ENCODE measurements at regions not wholly inside any gene's neighbourhood (a gene's known extent, or its start where the extent isn't known, plus 50 kb on each side); places are given as distances from the start of the nearest gene placed in this dataset.

DNA sequence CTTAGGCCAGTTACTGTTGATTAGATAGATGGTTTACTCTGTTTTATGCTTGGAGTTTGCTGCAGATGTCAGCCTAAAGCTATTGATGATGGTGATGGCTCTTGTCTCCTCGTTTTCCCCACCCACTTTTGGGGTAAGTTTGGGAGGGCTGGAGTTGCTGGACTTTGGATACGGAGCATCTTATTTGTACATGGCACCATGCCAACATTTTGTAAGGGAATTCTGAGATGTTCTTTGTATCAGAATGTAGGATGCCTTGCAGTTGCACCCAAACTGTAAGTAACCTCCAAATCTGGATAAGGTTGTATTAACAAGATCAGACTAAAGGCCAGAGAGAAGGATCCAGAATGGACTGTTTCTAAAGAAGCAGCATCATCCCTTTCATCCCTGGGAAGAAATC, 551.9 kb upstream of the ZFHX3 start:
- H3F3A ChIP-seq (replicated peaks; ENCODE audit: insufficient read depth) = no peaks in the 10 kb centered on the region
- H3K79me2 ChIP-seq (ENCODE audit: insufficient read depth) = no peaks in the 10 kb centered on the region
- no peak overlapping the region for H3K9ac ChIP-seq
- no peak overlapping the region for H2AFZ ChIP-seq (ENCODE audit: low read depth)
- no peak overlapping the region for H3K4me3 ChIP-seq (ENCODE audit: low read depth in 2 of 2, low read length in 1 of 2)
- H3K4me2 ChIP-seq = no peak overlapping the region
- H3K9me3 ChIP-seq = no peaks in the 10 kb centered on the region
- no peak for DNase-seq
- 18% methylated on average over 2 of the region's 2 CpGs for WGBS (ENCODE audit: low lambda C conversion rate)
- CTCF ChIA-PET = no interaction called here
- POLR2A ChIA-PET = no interaction called here
- H3K9me2 ChIP-seq = no peaks in the 10 kb centered on the region
- no peaks in the 10 kb centered on the region for H3K36me3 ChIP-seq (replicated peaks in 1 of 2; ENCODE audit: control insufficient read depth in 1 of 2, insufficient read depth in 2 of 2, low read length in 1 of 2)
- H3K4me1 ChIP-seq (ENCODE audit: control insufficient read depth in 1 of 2, insufficient read depth in 2 of 2, low read depth in 1 of 2, low read length in 1 of 2) = no peaks in the 10 kb centered on the region
- TF ChIP-seq FOSL2 (IDR thresholded peaks at IDR 0.05; ENCODE audit: borderline replicate concordance, low read depth) (no peak), TAF1 (IDR thresholded peaks at IDR 0.05; ENCODE audit: borderline replicate concordance, low read depth, low read length) (no peak), CTCF (IDR thresholded peaks at IDR 0.05) (no peak), MXI1 (IDR thresholded peaks at IDR 0.05; ENCODE audit: low read depth, low read length) (no peak), JUND (IDR thresholded peaks at IDR 0.05) (no peak), EZH2phosphoT487 (IDR thresholded peaks at IDR 0.05; ENCODE audit: borderline replicate concordance, low read depth) (no peak), NRF1 (IDR thresholded peaks at IDR 0.05; ENCODE audit: low read depth, low read length) (no peak), MEF2A (IDR thresholded peaks at IDR 0.05; ENCODE audit: borderline replicate concordance, low read depth) (no peak), SMC3 (IDR thresholded peaks at IDR 0.05; ENCODE audit: low read depth, low read length) (no peak), YY1 (IDR thresholded peaks at IDR 0.05; ENCODE audit: low read depth) (no peak)
- no peaks in the 10 kb centered on the region for H3K27me3 ChIP-seq (ENCODE audit: insufficient read depth)
- H4K20me1 ChIP-seq (ENCODE audit: insufficient read depth) = no peaks in the 10 kb centered on the region
- no peak overlapping the region for H3K27ac ChIP-seq (ENCODE audit: low read depth in 2 of 2, low read length in 1 of 2)

DNA sequence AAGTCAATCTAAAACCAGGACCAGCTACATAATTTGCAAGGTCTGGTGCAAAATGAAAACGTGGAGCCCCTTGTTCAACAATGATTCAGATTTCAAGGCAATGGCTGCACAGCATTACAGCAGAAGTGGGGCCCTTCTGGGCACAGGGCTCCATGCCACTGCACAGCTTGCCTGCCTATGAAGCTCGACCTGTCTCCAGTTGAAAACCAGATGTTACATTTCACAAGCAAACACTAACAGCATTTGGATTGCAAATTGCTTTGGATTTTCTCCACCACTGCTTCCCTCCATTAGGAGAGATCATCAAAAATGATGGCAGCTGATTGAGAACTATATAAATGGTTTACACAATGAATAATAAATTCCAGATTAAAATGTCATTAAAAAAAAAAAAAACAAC, 551.4 kb upstream of the ZFHX3 start:
- WGBS (ENCODE audit: low lambda C conversion rate) = 0% methylated on average over 2 of the region's 2 CpGs
- Histone ChIP-seq H3K9me3 (no peaks in the 10 kb centered on the region), H3F3A (replicated peaks; ENCODE audit: insufficient read depth) (no peaks in the 10 kb centered on the region), H3K9ac (no peak overlapping the region), H3K27me3 (ENCODE audit: insufficient read depth) (no peaks in the 10 kb centered on the region), H2AFZ (ENCODE audit: low read depth) (no peak overlapping the region), H3K4me2 (no peak overlapping the region), H3K36me3 (replicated peaks in 1 of 2; ENCODE audit: control insufficient read depth in 1 of 2, insufficient read depth in 2 of 2, low read length in 1 of 2) (no peaks in the 10 kb centered on the region), H3K9me2 (no peaks in the 10 kb centered on the region), H3K27ac (ENCODE audit: low read depth in 2 of 2, low read length in 1 of 2) (no peak overlapping the region), H4K20me1 (ENCODE audit: insufficient read depth) (no peaks in the 10 kb centered on the region), H3K4me1 (ENCODE audit: control insufficient read depth in 1 of 2, insufficient read depth in 2 of 2, low read depth in 1 of 2, low read length in 1 of 2) (no peaks in the 10 kb centered on the region), H3K4me3 (ENCODE audit: low read depth in 2 of 2, low read length in 1 of 2) (no peak overlapping the region), H3K79me2 (ENCODE audit: insufficient read depth) (no peaks in the 10 kb centered on the region)
- no peak for DNase-seq
- ChIA-PET CTCF (no interaction called here), POLR2A (no interaction called here)
- no peak for TF ChIP-seq RAD21 (IDR thresholded peaks at IDR 0.05; ENCODE audit: low read length)
- TF ChIP-seq POLR2AphosphoS5 (IDR thresholded peaks at IDR 0.05; ENCODE audit: low read depth, low read length) = no peak
- no peak for TF ChIP-seq GABPA (IDR thresholded peaks at IDR 0.05; ENCODE audit: low read depth)
- no peak for TF ChIP-seq RCOR1 (IDR thresholded peaks at IDR 0.05; ENCODE audit: low read length)
- TF ChIP-seq TAF1 (IDR thresholded peaks at IDR 0.05; ENCODE audit: borderline replicate concordance, low read depth, low read length) = no peak
- no peak for TF ChIP-seq ELF1 (IDR thresholded peaks at IDR 0.05)
- TF ChIP-seq USF2 (IDR thresholded peaks at IDR 0.05; ENCODE audit: borderline replicate concordance, low read depth, low read length) = no peak
- no peak for TF ChIP-seq YY1 (IDR thresholded peaks at IDR 0.05; ENCODE audit: low read depth)
- no peak for TF ChIP-seq CTCF (IDR thresholded peaks at IDR 0.05)
- TF ChIP-seq, protein P1, sequence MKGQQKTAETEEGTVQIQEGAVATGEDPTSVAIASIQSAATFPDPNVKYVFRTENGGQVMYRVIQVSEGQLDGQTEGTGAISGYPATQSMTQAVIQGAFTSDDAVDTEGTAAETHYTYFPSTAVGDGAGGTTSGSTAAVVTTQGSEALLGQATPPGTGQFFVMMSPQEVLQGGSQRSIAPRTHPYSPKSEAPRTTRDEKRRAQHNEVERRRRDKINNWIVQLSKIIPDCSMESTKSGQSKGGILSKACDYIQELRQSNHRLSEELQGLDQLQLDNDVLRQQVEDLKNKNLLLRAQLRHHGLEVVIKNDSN (IDR thresholded peaks at IDR 0.05; ENCODE audit: borderline replicate concordance, low read depth) = no peak
- TF ChIP-seq RXRA (IDR thresholded peaks at IDR 0.05; ENCODE audit: borderline replicate concordance, low read depth) = no peak
- TF ChIP-seq JUND (IDR thresholded peaks at IDR 0.05) = no peak
- TF ChIP-seq, protein P2, sequence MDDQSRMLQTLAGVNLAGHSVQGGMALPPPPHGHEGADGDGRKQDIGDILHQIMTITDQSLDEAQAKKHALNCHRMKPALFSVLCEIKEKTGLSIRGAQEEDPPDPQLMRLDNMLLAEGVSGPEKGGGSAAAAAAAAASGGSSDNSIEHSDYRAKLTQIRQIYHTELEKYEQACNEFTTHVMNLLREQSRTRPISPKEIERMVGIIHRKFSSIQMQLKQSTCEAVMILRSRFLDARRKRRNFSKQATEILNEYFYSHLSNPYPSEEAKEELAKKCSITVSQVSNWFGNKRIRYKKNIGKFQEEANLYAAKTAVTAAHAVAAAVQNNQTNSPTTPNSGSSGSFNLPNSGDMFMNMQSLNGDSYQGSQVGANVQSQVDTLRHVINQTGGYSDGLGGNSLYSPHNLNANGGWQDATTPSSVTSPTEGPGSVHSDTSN (IDR thresholded peaks at IDR 0.05) = no peak
- TF ChIP-seq MEF2A (IDR thresholded peaks at IDR 0.05; ENCODE audit: borderline replicate concordance, low read depth) = no peak
- no peak for TF ChIP-seq CHD2 (IDR thresholded peaks at IDR 0.05; ENCODE audit: low read length, partially characterized antibody)

Measured in SK-N-SH (cell line).